ENCODE measurements at regions not wholly inside any gene's neighbourhood (a gene's known extent, or its start where the extent isn't known, plus 50 kb on each side); places are given as distances from the start of the nearest gene placed in this dataset.

DNA sequence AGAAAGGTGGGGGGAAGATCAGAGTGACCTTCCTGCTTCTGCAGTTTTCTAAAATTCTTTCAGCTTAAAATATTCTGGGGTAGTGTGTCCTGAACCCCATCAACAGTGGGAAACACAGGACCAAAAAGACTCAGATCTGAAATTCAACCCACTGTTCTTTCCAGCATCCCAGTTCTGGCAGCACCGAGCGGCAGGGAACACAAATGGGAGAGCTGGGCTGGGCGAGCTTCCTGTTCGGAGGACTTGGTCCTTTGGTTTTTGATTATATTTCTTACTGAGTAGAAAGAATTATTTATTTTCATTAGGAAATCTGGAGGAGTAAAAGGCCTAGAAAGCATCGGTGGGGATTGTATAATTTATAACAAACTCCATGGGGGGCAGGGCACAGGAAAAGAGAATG is 239.1 kb downstream of the COG6 start:
- TF ChIP-seq GATA2 (IDR thresholded peaks at IDR 0.05; ENCODE audit: low read depth, low read length): no peak
- TF ChIP-seq GATA3 (IDR thresholded peaks at IDR 0.05; ENCODE audit: low read depth, low read length): no peak

Measured in SH-SY5Y (cell line).